ENCODE measurements at regions not wholly inside any gene's neighbourhood (a gene's known extent, or its start where the extent isn't known, plus 50 kb on each side); places are given as distances from the start of the nearest gene placed in this dataset.

- H3K4me3 ChIP-seq (ENCODE audit: control insufficient read depth, low read depth, low read length) = no peak overlapping the region
- no peak for TF ChIP-seq CTCF (conservative IDR thresholded peaks at IDR 0.05; ENCODE audit: control insufficient read depth, insufficient read depth, low read depth, low read length)
- no peak for DNase-seq (ENCODE audit: low read depth)
Measured at GRCh38 chr14:100453930-100454329, 130.8 kb downstream of the SLC25A47 start.

- no peak for DNase-seq (ENCODE audit: low read depth)
- H3K4me3 ChIP-seq (ENCODE audit: control insufficient read depth, low read depth, low read length) = no peak overlapping the region
- no peak for TF ChIP-seq CTCF (conservative IDR thresholded peaks at IDR 0.05; ENCODE audit: control insufficient read depth, insufficient read depth, low read depth, low read length)
Measured at GRCh38 chr14:100454437-100454836, 131.3 kb downstream of the SLC25A47 start.

- no peak overlapping the region for H3K4me3 ChIP-seq (ENCODE audit: control insufficient read depth, low read depth, low read length)
- TF ChIP-seq CTCF (conservative IDR thresholded peaks at IDR 0.05; ENCODE audit: control insufficient read depth, insufficient read depth, low read depth, low read length) = no peak
- DNase-seq (ENCODE audit: low read depth) = no peak
Measured at GRCh38 chr14:100463937-100464336, 123.3 kb downstream of the BEGAIN start.

GRCh38 chr14:100466111-100466856, 120.9 kb downstream of the BEGAIN start:
- DNase-seq (ENCODE audit: low read depth) = no peak
- TF ChIP-seq CTCF (conservative IDR thresholded peaks at IDR 0.05; ENCODE audit: control insufficient read depth, insufficient read depth, low read depth, low read length) = no peak
- H3K4me3 ChIP-seq (ENCODE audit: control insufficient read depth, low read depth, low read length) = no peak overlapping the region

- no peak for TF ChIP-seq CTCF (conservative IDR thresholded peaks at IDR 0.05; ENCODE audit: control insufficient read depth, insufficient read depth, low read depth, low read length)
- DNase-seq (ENCODE audit: low read depth) = no peak
- H3K4me3 ChIP-seq (ENCODE audit: control insufficient read depth, low read depth, low read length) = no peak overlapping the region
Measured at GRCh38 chr14:100467046-100467750, 120.0 kb downstream of the BEGAIN start.

- no peak overlapping the region for H3K4me3 ChIP-seq (ENCODE audit: control insufficient read depth, low read depth, low read length)
- TF ChIP-seq CTCF (conservative IDR thresholded peaks at IDR 0.05; ENCODE audit: control insufficient read depth, insufficient read depth, low read depth, low read length) = no peak
- DNase-seq (ENCODE audit: low read depth) = no peak
Measured at GRCh38 chr14:100467939-100468338, 119.3 kb downstream of the BEGAIN start.
